Astrocyte (in vitro differentiated cells and primary cell): ENCODE measurements at regions not wholly inside any gene's neighbourhood (a gene's known extent, or its start where the extent isn't known, plus 50 kb on each side); places are given as distances from the start of the nearest gene placed in this dataset.

Source experiments
- DNase-seq: peaks from one replicate; pipeline ENCODE4 v3.0.0-alpha.2; 2010; ENCODE audit warnings: low read depth
- FAIRE-seq: peaks from 2 replicates; lab custom pipeline; 2011; peaks lifted over from hg19 to GRCh38; lab: Jason Lieb, UNC
- H2AFZ ChIP-seq: 2 replicates; pipeline ENCODE4 v1.6.0; 2012; ENCODE audit warnings: low read depth, low read length, inconsistent platforms
- H3K27ac ChIP-seq: 2 replicates; pipeline ENCODE4 v1.5.1; 2011; ENCODE audit warnings: low read depth, low read length, inconsistent platforms
- H3K27me3 ChIP-seq: 2 replicates; pipeline ENCODE4 v1.6.0; 2011; ENCODE audit warnings: low read length, inconsistent platforms; ENCODE audit not compliant: insufficient read depth
- H3K36me3 ChIP-seq: 2 replicates; pipeline ENCODE4 v1.5.1; 2011; ENCODE audit warnings: low read length, inconsistent platforms; ENCODE audit not compliant: insufficient read depth
- H3K4me1 ChIP-seq: 2 replicates; pipeline ENCODE4 v1.5.1; 2011; ENCODE audit warnings: low read length, inconsistent platforms; ENCODE audit not compliant: insufficient read depth
- H3K4me2 ChIP-seq: 2 replicates; pipeline ENCODE4 v1.6.0; 2012; ENCODE audit warnings: low read length, inconsistent platforms
- H3K4me3 ChIP-seq: 2 replicates; pipeline ENCODE4 v1.5.1; 2011; ENCODE audit warnings: low read depth, mild to moderate bottlenecking, low read length, inconsistent platforms; ENCODE audit not compliant: insufficient read depth
- H3K79me2 ChIP-seq: 2 replicates; pipeline ENCODE4 v1.6.0; 2012; ENCODE audit warnings: mild to moderate bottlenecking, low read length, inconsistent platforms; ENCODE audit not compliant: insufficient read depth
- H3K9ac ChIP-seq: 2 replicates; pipeline ENCODE4 v1.6.0; 2012; ENCODE audit warnings: mild to moderate bottlenecking, low read length, inconsistent platforms
- H3K9me3 ChIP-seq: 2 replicates; pipeline ENCODE4 v1.5.1; 2012; ENCODE audit warnings: low read depth, mild to moderate bottlenecking, low read length, inconsistent platforms; ENCODE audit not compliant: insufficient read depth
- H4K20me1 ChIP-seq: 2 replicates; pipeline ENCODE4 v1.6.0; 2012; ENCODE audit warnings: low read length, inconsistent platforms; ENCODE audit not compliant: insufficient read depth
- H3K27ac Mint-ChIP-seq: one replicate; pipeline ENCODE4 v1.8.0; 2021; ENCODE audit warnings: mild to moderate bottlenecking, mixed read lengths; ENCODE audit not compliant: unreplicated experiment
- H3K27me3 Mint-ChIP-seq: one replicate; pipeline ENCODE4 v1.8.0; 2021; ENCODE audit warnings: low read depth, mixed read lengths; ENCODE audit not compliant: unreplicated experiment
- H3K36me3 Mint-ChIP-seq: one replicate; pipeline ENCODE4 v1.8.0; 2021; ENCODE audit warnings: low read depth, mixed read lengths; ENCODE audit not compliant: unreplicated experiment
- H3K4me1 Mint-ChIP-seq: one replicate; pipeline ENCODE4 v1.8.0; 2021; ENCODE audit warnings: low read depth, mixed read lengths; ENCODE audit not compliant: unreplicated experiment
- H3K4me3 Mint-ChIP-seq: one replicate; pipeline ENCODE4 v1.8.0; 2021; ENCODE audit warnings: mild to moderate bottlenecking, moderate library complexity, mixed read lengths; ENCODE audit not compliant: unreplicated experiment
- H3K9me3 Mint-ChIP-seq: one replicate; pipeline ENCODE4 v1.8.0; 2021; ENCODE audit warnings: mild to moderate bottlenecking, mixed read lengths; ENCODE audit not compliant: unreplicated experiment
- CTCF ChIP-seq: IDR thresholded peaks from 2 replicates; pipeline ENCODE4 v1.5.1; 2011; ENCODE audit warnings: low read depth, mild to moderate bottlenecking, inconsistent platforms, low read length, moderate library complexity; ENCODE audit not compliant: insufficient read depth
- EZH2 ChIP-seq: IDR thresholded peaks from 2 replicates; pipeline ENCODE4 v1.6.1; 2012; ENCODE audit warnings: mild to moderate bottlenecking, low read length, inconsistent platforms; ENCODE audit not compliant: insufficient read depth

DNA sequence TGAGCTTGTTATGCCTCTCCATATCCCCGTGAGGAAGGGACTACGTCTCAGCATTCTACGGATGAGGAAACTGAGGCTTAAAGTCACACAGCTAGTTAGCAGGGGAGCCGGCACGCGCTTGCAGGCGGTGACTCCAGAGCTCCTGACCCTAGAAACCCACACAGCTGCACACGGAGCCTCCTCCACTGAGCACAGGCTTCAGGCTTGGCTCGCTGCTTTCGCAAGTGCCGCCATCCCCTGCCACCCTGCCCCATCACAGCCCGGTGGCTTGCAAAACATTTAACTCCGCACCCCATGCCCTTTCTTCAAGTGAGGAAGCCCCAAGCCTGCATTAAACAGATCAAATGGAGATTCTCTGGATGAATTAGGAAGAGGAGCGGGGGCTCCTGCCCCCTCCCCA lies 138.3 kb downstream of the HSD17B3 start:
- H3K27ac ChIP-seq: no peak overlapping the region
- H2AFZ ChIP-seq: no peak overlapping the region
- H3K36me3 ChIP-seq: no peaks in the 10 kb centered on the region
- Mint-ChIP-seq H3K4me3 (no peak overlapping the region), H3K4me1 (peaks cover 2% of the 10 kb centered on the region), H3K9me3 (peaks cover 1% of the 10 kb centered on the region), H3K36me3 (no peaks in the 10 kb centered on the region), H3K27ac (no peak overlapping the region), H3K27me3 (peaks cover 29% of the 10 kb centered on the region)
- TF ChIP-seq EZH2 (no peak), CTCF (no peak)
- no peaks in the 10 kb centered on the region for H4K20me1 ChIP-seq
- DNase-seq (no peak), FAIRE-seq (no peak)
- peaks cover 6% of the 10 kb centered on the region for H3K27me3 ChIP-seq
- H3K9ac ChIP-seq: no peak overlapping the region
- no peaks in the 10 kb centered on the region for H3K9me3 ChIP-seq
- H3K79me2 ChIP-seq: no peaks in the 10 kb centered on the region
- no peak overlapping the region for H3K4me2 ChIP-seq
- H3K4me3 ChIP-seq: no peak overlapping the region
- no peaks in the 10 kb centered on the region for H3K4me1 ChIP-seq

GRCh38 chr9:96163161-96163560 lies 138.8 kb downstream of the HSD17B3 start:
- Histone ChIP-seq H3K27me3 (peaks cover 8% of the 10 kb centered on the region), H2AFZ (no peak overlapping the region), H3K4me1 (no peaks in the 10 kb centered on the region), H3K9me3 (peaks cover 2% of the 10 kb centered on the region), H4K20me1 (no peaks in the 10 kb centered on the region), H3K4me2 (no peak overlapping the region), H3K9ac (no peak overlapping the region), H3K27ac (no peak overlapping the region), H3K79me2 (no peaks in the 10 kb centered on the region), H3K4me3 (no peak overlapping the region), H3K36me3 (no peaks in the 10 kb centered on the region)
- Mint-ChIP-seq H3K4me1 (peaks cover 3% of the 10 kb centered on the region), H3K36me3 (no peaks in the 10 kb centered on the region), H3K4me3 (no peak overlapping the region), H3K27me3 (peaks cover 30% of the 10 kb centered on the region), H3K9me3 (peaks cover 3% of the 10 kb centered on the region), H3K27ac (no peak overlapping the region)
- FAIRE-seq: no peak
- no peak for TF ChIP-seq EZH2
- TF ChIP-seq CTCF: no peak
- DNase-seq: no peak

DNA sequence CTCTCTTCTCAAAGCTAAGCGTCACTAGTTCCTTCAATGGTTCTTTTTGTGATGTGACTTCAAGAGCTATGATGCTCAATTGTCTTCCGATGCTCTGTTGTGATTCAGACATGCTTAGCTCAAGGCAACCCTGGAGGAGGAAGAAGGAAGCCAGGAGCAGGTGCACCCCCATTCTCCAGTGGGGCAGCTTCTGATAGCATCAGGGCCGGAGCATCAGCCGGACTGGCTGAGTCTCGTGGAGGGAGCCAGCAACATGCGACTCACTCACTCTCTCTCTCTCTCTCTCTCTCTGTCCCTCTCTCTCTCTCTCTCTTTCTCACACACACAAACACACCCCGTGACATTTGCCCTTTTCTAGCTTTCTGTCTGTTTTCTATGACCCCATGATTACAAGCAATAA lies 140.2 kb downstream of the HSD17B3 start:
- H3K4me2 ChIP-seq: no peak overlapping the region

More for the DNA sequence above, 140.2 kb downstream of the HSD17B3 start:
- Mint-ChIP-seq H3K27ac (no peak overlapping the region), H3K27me3 (peaks cover 34% of the 10 kb centered on the region), H3K4me3 (no peak overlapping the region), H3K4me1 (peaks cover 3% of the 10 kb centered on the region), H3K9me3 (peaks cover 3% of the 10 kb centered on the region), H3K36me3 (no peaks in the 10 kb centered on the region)
- H3K9ac ChIP-seq: no peak overlapping the region
- H4K20me1 ChIP-seq: no peaks in the 10 kb centered on the region
- peaks cover 2% of the 10 kb centered on the region for H3K9me3 ChIP-seq
- no peak overlapping the region for H2AFZ ChIP-seq
- no peaks in the 10 kb centered on the region for H3K4me1 ChIP-seq
- TF ChIP-seq EZH2 (no peak), CTCF (no peak)
- H3K79me2 ChIP-seq: no peaks in the 10 kb centered on the region
- H3K4me3 ChIP-seq: no peak overlapping the region
- peaks cover 9% of the 10 kb centered on the region for H3K27me3 ChIP-seq
- DNase-seq (no peak), FAIRE-seq (no peak)
- H3K36me3 ChIP-seq: no peaks in the 10 kb centered on the region
- no peak overlapping the region for H3K27ac ChIP-seq
